SK-N-SH treated with all-trans-retinoic acid at 6 μM for 48 hours (cell line): ENCODE measurements at regions not wholly inside any gene's neighbourhood (a gene's known extent, or its start where the extent isn't known, plus 50 kb on each side); places are given as distances from the start of the nearest gene placed in this dataset.

Experiments used
- ESRRG ChIP-seq: fragments of 250-450 bp; sonication (Bioruptor Pico); IDR thresholded peaks from 2 replicates; pipeline ENCODE4 v1.6.1; 2021; ENCODE audit warnings: mild to moderate bottlenecking
- OSR1 ChIP-seq: fragments of 250-450 bp; sonication (Bioruptor Pico); IDR thresholded peaks from 2 replicates; pipeline ENCODE4 v1.8.0; 2022; ENCODE audit warnings: moderate library complexity, mild to moderate bottlenecking, inconsistent platforms
- RARB ChIP-seq: fragments of 250-450 bp; sonication (Bioruptor Pico); IDR thresholded peaks from 2 replicates; pipeline ENCODE4 v1.8.0; 2021; ENCODE audit warnings: mild to moderate bottlenecking, moderate library complexity

- no peak for TF ChIP-seq OSR1 (CRISPR knock-in tag)
- no peak for TF ChIP-seq RARB
- no peak for TF ChIP-seq ESRRG (CRISPR knock-in tag)
Measured at GRCh38 chr2:19720306-19720705, 181.5 kb downstream of the TTC32 start.
